Stimulated activated CD4-positive, alpha-beta T cell treated with anti-CD3 and anti-CD28 coated beads, Interleukin-12 subunit alpha, Interleukin-12 subunit beta, amount 100 ng/mL, for 48 hours (primary cell): ENCODE measurements at regions not wholly inside any gene's neighbourhood (a gene's known extent, or its start where the extent isn't known, plus 50 kb on each side); places are given as distances from the start of the nearest gene placed in this dataset.
"Not testable (repeated sequence)": the region's sequence is repeated elsewhere in the genome, so short reads cannot be mapped to it uniquely, and the experiment has no call there.

ENCODE experiments used
- DNase-seq, 3 donors: peaks; one replicate each; pipeline ENCODE4 v3.0.0-alpha.2; 2020; ENCODE audit warnings: low read depth in 2 of 3, low spot score in 1 of 3

GRCh38 chr5:164186550-164186949 is 681.1 kb downstream of the MAT2B start:
- no peak for DNase-seq

DNA sequence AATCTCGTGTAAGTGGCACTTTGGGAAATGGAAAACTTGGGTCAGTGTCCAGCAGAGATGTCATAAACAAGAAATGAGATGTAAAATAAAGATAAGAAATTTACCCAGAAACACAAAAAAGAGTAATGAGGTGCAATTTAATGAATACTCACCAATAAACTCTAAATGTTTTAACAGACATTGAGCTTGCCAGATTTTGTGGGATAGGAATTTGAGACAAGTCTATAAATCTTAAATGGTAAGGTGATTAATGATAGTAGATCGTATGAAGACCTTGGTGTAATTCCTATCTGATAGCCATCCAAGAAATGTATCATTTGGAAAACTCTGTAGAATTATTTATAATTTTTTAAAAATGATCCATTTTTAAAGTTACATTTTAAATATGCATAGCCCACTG is 682.4 kb downstream of the MAT2B start:
- DNase-seq = no peak

DNA sequence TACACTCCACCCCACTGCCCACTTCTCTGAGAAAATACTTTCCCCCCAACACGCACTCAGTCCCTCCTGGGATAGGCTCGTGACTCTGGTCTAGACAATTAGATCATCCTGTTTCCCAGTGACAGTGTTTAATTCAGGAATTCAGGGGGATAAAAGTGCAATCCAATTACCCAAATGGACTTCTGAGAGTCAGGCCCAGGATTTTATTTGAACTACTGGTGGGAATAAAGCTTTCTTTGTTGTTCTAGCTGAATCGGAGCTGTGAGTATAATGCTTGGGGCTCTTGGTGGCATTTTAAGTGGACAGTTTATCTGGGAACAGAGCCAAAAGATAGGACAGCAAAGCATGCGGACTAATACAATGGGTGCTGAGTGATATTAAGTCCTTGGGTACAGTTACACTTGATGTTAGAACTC is 683.3 kb downstream of the MAT2B start:
- DNase-seq = no peak

GRCh38 chr5:164191240-164191639 is 685.8 kb downstream of the MAT2B start:
- no peak for DNase-seq

DNA sequence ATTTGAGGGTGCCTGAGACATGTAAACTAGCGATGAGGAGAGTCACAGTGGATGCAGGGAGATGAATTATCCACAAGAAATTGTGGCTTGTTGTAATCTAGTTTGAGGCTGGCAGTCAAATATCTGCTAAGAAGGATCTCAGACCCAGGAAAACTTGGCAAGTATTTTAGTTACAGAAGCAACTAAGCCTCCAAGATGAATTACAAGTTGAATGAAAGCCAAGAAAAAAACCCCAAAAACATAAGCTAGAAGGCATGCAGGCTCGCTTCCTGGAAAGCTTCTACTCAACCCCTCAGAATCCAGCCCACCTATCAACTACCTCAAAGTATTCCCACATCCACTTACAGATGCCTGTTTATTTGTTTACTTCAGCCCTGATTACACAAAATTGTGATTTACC is 696.9 kb downstream of the MAT2B start:
- no peak for DNase-seq

DNA sequence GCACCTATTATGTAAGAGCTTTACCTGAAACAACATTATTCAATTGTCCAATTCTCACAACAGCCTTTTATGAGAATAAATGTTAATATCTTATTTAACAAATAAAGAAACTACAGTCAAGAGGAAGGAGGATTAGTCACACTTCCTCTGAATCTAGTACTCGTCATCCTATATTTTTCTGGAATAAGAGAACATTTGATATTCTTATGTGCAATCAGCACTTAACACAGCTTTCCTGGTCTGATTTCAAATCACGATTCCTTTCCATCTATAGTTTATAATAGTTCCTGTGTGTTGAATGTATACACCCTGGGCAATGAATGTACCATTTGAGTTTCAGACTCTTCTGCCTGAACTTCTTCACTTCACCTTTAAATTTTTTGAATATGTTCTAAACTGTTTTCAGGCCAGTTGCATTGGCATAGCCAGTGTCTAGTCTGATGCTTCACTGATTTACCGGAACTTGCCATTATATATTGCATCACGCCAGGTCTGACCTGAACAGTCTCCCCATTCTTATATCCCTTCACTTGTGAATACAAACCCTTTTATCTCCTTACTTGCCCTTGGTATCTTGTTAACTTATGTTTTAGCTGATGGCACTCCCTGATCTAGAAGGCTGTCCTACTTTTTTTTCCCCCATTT is 698.3 kb downstream of the MAT2B start:
- no peak for DNase-seq

- DNase-seq = no peak
These were observed 699.0 kb downstream of the MAT2B start for GRCh38 chr5:164204338-164204946.

GRCh38 chr5:164206196-164206595 is 700.8 kb downstream of the MAT2B start:
- no peak for DNase-seq

DNA sequence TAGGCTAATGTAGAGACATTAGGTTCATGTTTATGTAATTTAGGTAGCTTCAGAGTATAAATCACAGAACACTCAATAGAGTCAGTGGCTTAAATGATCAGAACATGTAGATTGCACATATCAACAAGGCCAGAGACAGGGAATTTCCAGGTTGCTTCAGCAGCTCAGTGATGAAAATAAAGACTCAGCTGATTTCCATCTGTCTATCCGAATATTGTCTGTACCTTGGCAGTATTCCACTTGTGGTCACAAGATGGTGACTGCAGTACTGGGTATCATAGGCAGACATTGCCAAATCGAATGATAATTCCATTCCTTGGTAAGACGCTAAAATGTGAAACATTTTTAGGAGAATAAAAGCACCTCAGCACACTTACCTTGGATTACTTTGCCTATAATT is 702.2 kb downstream of the MAT2B start:
- no peak for DNase-seq

- no peak for DNase-seq
These were observed 705.1 kb downstream of the MAT2B start for GRCh38 chr5:164210491-164210890.

- no peak for DNase-seq
These were observed 709.3 kb downstream of the MAT2B start for GRCh38 chr5:164214698-164215097.

DNA sequence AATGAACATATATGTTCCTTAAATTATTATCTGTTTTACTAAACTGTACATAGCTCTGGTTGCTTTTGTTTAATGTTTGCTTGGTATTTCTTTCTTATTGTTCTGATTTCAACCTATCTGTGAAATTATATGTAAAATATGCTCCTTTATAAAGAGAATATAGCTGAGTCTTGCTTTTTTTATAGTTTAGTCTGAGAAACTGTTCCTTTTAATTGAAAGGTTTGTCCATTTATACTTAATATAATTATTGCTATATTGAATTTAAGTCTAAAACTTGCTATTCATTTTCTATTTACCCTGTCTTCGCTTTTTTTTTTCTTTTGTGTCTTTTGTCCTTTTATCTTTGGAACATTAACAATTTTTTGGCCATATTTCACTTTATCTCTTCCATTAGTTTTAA is 712.0 kb downstream of the MAT2B start:
- DNase-seq = no peak

DNA sequence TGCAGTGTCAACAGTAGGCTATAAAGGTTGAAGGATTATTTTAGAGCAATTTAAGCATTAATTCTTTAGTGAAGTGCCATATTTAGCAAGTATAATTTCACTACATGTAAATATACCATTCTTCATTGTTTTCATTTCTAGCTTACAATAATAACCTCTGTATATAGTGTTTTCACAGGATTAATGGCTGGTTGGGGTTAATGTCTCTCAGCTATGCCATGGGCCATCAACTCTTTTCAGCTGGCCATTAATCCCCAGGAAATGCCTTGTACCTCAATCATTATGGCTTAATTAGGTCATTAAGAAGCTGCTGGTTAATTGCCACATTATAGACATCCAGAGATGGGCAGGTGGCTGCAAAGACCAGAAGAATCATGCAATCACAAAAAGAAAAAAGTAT is 715.1 kb downstream of the MAT2B start:
- no peak for DNase-seq

- DNase-seq = no peak
These were observed 718.8 kb downstream of the MAT2B start for GRCh38 chr5:164224236-164224635.

DNA sequence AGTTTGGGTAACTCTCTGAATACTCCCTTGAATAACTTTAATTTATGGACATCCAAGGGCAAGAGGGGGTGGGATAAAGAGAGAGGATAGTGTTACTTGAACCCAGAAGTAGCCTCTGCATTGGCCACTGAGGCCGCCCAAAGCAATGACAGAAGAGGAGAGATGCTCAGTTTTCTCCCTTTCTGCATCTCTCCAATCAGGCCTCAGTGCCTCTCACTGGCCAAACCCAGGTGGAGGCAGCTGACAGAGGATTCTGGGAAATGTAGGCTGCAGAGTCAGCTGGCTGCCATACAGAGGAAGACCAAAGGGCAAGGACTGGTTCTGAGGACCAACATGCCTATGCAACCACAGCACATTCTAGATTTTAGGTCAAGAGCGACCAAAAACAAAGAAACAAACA is 719.4 kb downstream of the MAT2B start:
- DNase-seq = no peak

DNA sequence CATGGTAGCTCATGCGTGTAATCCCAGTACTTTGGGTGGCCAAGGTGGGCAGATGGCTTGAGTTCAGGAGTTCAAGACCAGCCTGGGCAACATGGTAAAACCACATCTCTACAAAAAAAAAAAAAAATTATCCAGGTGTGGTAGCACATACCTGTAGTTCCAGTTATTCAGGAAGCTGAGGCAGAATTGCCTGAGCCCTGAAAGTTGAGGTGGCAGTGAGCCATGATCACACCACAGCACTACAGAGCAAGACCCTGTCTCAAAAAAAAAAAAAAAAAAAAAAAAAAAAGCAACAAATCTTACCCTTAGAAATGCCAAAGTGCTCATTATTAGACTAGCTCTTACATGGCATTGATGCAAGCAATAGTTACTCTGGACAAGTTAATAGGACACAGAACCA is 724.9 kb downstream of the MAT2B start:
- no peak for DNase-seq

- DNase-seq = no peak
These were observed 728.4 kb downstream of the MAT2B start for GRCh38 chr5:164233791-164234190.

DNA sequence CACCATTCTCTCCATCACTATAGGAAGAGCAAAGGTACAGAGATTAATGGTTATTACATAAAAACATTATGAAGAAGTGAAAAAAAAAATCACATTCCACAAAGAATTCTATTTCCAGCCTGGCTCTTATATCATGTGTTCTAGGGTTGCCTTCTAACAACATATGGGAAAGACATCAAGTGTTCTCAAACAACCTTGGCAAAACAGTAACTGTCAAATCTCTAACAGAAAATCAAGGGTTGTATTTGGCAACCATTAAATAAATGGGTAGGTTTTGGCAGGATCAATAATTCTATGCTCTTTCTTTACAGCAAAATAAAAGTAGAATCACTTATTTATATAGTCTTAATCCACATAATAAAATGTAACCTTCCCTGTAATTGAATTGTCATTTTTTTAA is 728.9 kb downstream of the MAT2B start:
- DNase-seq = no peak

- DNase-seq = no peak
These were observed 730.0 kb downstream of the MAT2B start for GRCh38 chr5:164235300-164235891.

GRCh38 chr5:164237486-164237885 is 732.1 kb downstream of the MAT2B start:
- no peak for DNase-seq

- not testable (repeated sequence) for DNase-seq
These were observed 746.4 kb downstream of the MAT2B start for GRCh38 chr5:164251781-164252180.

DNA sequence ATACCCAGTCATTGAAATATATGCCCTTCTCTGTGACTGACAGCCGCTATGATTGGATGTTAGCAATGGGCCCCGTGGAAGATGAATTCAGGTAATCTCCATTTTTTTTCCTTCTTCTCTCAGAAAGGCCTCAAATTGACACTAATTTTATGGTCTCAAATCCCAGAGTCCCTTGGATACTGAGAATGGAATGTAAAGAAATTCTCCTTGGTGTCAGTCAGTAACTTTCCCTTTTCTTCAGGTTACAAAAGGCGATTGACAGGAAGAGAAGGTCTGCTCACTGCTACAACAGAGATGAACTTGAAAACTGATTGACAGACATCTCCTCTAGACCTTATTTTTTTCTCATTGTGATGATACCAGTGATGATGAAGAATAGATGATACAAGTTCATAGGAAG is 748.3 kb downstream of the MAT2B start:
- DNase-seq = no peak
